GM10266 (cell line): ENCODE measurements at regions not wholly inside any gene's neighbourhood (a gene's known extent, or its start where the extent isn't known, plus 50 kb on each side); places are given as distances from the start of the nearest gene placed in this dataset.

Source experiments
- DNase-seq: peaks from one replicate; pipeline ENCODE4 v3.0.0; 2012; ENCODE audit errors: extremely low spot score
- TF ChIP-seq, protein P1 (sequence below): IDR thresholded peaks from 2 replicates; pipeline ENCODE4 v1.5.1; 2012; ENCODE audit warnings: mild to moderate bottlenecking, low read depth; ENCODE audit not compliant: control insufficient read depth, insufficient read depth; ENCODE audit errors: missing control alignments

DNA sequence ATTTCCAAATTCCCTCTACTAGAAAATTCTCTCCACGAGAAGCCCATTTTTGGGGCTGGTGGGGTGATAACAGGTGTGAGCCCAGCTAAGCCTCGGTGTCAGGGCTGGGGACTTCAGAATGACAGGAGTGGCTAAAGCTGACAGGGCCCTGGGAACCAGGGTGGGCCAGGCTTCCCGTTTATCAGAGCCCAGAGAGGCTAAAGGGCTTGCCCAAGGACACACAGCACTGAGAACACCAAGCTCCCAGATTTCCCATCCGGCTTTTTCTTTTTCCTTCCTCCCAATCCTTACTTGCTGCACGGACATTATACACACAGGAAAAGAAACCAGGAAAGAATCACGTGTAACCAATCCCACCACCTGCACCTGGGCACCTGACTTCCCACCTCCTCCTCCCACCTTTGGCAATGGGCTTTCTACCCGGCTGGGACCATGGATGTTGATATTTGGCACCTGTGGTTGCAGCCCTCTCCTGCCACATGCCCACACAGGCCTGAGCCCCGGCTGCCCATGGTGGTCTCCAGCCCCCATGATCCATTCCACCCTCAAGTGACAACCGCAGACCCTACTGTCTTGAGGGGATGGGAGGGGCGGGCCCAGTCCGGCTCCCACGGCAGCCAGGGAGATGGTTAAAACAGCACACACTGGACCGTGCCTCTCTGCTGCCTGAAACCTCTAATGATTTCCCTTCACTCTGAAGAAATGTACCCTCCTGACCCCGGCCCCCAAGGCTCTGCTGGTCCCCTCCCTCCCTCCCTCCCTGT lies 78.9 kb downstream of the ENGASE start:
- no peak for DNase-seq
- TF ChIP-seq, protein P1, sequence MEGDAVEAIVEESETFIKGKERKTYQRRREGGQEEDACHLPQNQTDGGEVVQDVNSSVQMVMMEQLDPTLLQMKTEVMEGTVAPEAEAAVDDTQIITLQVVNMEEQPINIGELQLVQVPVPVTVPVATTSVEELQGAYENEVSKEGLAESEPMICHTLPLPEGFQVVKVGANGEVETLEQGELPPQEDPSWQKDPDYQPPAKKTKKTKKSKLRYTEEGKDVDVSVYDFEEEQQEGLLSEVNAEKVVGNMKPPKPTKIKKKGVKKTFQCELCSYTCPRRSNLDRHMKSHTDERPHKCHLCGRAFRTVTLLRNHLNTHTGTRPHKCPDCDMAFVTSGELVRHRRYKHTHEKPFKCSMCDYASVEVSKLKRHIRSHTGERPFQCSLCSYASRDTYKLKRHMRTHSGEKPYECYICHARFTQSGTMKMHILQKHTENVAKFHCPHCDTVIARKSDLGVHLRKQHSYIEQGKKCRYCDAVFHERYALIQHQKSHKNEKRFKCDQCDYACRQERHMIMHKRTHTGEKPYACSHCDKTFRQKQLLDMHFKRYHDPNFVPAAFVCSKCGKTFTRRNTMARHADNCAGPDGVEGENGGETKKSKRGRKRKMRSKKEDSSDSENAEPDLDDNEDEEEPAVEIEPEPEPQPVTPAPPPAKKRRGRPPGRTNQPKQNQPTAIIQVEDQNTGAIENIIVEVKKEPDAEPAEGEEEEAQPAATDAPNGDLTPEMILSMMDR: no peak

DNA sequence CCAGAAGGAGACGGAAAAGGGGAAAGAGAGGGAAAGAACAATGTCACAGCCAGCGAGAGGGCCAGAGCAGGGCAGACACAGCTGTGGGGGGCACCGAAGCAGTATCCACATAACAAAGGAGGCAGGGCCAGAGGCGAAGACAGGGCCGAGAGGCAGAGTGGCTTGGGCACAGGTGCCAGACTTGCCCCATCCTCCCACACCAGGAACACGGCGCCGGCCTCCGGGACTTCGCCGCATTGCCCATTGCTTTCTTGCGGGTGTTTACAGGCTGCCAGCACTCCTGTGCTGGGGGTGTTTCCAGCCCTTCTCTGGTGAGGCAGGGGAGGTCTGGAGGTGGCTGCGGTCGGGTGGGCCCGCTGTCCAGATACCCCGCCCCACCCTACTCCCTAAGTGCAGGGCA lies 78.0 kb downstream of the ENGASE start:
- TF ChIP-seq, protein P1: no peak
- DNase-seq: no peak

DNA sequence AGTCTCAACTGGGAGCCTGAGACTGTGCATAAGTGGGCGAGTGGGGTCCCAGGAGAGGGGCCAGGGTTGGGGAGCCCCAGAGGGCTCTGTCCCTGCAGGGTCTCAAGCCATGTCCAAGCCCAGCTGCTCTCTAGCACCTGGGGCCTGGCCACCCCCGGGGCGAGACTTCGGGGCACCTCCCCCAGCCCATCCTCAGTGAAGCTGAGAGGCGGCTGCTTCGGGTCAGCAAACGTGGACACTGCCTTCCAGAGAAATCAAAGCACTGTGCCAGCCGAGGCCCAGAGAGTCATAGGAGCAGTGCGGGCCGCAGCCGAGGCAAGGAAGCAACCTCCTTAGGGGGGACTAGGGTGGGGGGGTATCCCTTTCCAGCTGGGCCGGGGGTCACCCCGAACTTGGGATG lies 77.5 kb downstream of the ENGASE start:
- no peak for DNase-seq
- TF ChIP-seq, protein P1: no peak

DNA sequence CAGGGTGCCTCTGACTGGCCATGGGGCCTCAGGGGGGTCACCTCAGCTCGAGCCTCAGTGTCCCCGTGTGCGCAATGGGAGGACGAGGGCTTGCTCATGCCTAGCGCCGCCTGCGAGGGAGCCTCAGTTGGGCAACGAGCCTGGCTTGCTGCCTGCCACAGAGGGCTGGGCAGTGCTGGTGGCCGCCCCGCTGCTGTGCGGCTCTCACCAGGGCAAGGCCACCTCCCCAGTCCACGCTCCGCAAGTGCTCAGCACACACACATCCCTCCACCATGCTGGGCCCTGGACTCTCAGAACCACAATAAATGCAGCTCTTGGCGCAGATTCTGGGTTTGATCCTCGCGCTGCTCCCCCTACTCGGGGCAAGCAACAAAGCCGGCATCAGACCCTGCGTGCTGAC lies 76.2 kb downstream of the ENGASE start:
- no peak for DNase-seq
- TF ChIP-seq, protein P1: no peak

DNA sequence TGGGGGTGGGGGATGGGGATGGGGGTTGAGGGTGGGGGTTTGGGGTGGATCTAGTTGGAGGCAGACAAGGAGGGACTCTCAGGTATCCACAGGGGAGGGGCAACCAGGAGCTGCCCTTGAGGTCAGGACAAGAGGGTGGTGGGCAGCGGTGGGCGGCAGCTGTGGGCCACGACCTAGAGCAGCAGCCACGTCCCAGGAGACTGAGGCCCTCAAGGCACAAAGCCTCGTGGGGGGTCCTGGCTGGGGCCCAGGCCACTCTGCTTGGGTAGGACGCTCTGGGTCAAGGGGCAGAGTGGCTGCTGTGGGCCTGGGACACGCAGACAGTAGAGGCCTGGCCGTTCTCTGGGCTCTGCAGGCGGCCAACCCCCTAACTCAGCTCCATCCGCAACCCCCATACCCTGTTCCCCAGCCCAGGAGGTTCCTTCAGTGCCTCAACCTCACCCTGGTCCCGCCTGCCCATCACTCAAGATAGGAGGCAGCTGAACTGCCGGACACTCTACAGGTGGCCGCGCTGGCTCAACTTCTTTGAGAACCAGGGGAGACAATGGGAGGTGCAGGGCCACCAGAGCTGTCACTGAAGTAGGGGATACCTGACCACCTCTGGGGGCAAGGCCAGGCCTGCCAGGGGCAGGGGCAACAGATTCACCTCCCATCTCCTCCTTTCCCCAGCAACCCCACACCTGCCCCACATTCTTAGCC lies 75.6 kb downstream of the ENGASE start:
- no peak for DNase-seq
- TF ChIP-seq, protein P1: no peak

DNA sequence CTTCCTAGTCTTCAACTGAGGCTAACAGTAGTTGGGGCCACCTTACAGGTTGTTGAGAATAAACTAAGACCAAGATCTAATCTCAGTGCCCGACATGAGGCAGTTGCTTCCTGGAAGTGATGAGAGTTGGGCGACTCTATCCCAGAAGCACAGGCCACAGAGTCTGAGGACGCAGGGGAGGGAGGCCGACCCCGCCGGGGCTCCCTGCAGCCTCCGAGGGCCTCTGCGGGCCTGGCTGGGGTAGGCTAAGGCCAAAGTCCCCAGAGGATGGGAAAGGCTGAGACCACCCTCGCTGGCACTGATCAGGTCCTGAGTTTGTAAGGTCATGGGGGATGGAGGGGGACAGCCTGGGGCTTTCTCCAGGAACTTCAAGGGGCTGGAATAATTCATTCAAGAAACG lies 74.0 kb downstream of the ENGASE start:
- TF ChIP-seq, protein P1: no peak
- DNase-seq: no peak
